Neural cell (in vitro differentiated cells): ENCODE measurements at regions not wholly inside any gene's neighbourhood (a gene's known extent, or its start where the extent isn't known, plus 50 kb on each side); places are given as distances from the start of the nearest gene placed in this dataset.

ENCODE experiments used
- H2AFZ ChIP-seq: fragments of 200-600, 300-800 bp; sonication (generic), shearing (Covaris generic); 2 replicates; pipeline ENCODE4 v1.6.0; 2014; ENCODE audit warnings: low read depth, mild to moderate bottlenecking, antibody characterized with exemption, low read length, moderate library complexity
- H3F3A ChIP-seq: fragments of 200-600 bp; shearing (Covaris generic); 2 replicates; pipeline ENCODE4 v1.6.1; 2016; ENCODE audit warnings: mild to moderate bottlenecking, moderate library complexity, mixed read lengths, antibody characterized with exemption, low read length; ENCODE audit not compliant: insufficient read depth, poor library complexity, severe bottlenecking
- H3K27ac ChIP-seq: fragments of 200-600, 300-800 bp; sonication (generic), shearing (Covaris generic); 2 replicates; pipeline ENCODE4 v1.5.1; 2014; ENCODE audit warnings: mild to moderate bottlenecking, low read length, moderate library complexity
- H3K27me3 ChIP-seq: fragments of 300-800, 200-600 bp; sonication (generic), shearing (Covaris generic); 2 replicates; pipeline ENCODE4 v1.6.0; 2014; ENCODE audit warnings: mild to moderate bottlenecking, low read depth, low read length, moderate library complexity; ENCODE audit not compliant: insufficient read depth
- H3K36me3 ChIP-seq: fragments of 300-800, 200-600 bp; sonication (generic), shearing (Covaris generic); 2 replicates; pipeline ENCODE4 v1.5.1; 2014; ENCODE audit warnings: mild to moderate bottlenecking, antibody characterized with exemption, low read length, moderate library complexity; ENCODE audit not compliant: insufficient read depth
- H3K4me2 ChIP-seq: fragments of 300-800, 200-600 bp; sonication (generic), shearing (Covaris generic); 2 replicates; pipeline ENCODE4 v1.6.0; 2014; ENCODE audit warnings: mild to moderate bottlenecking, low read length
- H3K4me3 ChIP-seq: fragments of 300-800, 200-600 bp; sonication (generic), shearing (Covaris generic); 2 replicates; pipeline ENCODE4 v1.5.1; 2014; ENCODE audit warnings: mild to moderate bottlenecking, low read length, moderate library complexity
- H3K79me2 ChIP-seq: fragments of 200-600 bp; shearing (Covaris generic); replicated peaks from 2 replicates; pipeline ENCODE4 v1.6.0; 2014; ENCODE audit warnings: mild to moderate bottlenecking, low read length, moderate library complexity; ENCODE audit not compliant: insufficient read depth
- H3K9ac ChIP-seq: fragments of 300-800, 200-600 bp; sonication (generic), shearing (Covaris generic); 2 replicates; pipeline ENCODE4 v1.6.1; 2016; ENCODE audit warnings: mild to moderate bottlenecking, low read length, mixed read lengths
- H3K9me2 ChIP-seq: fragments of 200-600 bp; shearing (Covaris generic); 2 replicates; pipeline ENCODE4 v1.6.1; 2016; ENCODE audit warnings: mild to moderate bottlenecking, low read length, mixed read lengths; ENCODE audit not compliant: insufficient read depth
- H3K9me3 ChIP-seq: fragments of 200-600, 300-800 bp; sonication (generic), shearing (Covaris generic); 2 replicates; pipeline ENCODE4 v1.6.1; 2016; ENCODE audit warnings: mild to moderate bottlenecking, mixed run types, low read length, moderate library complexity, mixed read lengths
- H4K20me1 ChIP-seq: fragments of 200-600 bp; shearing (Covaris generic); 2 replicates; pipeline ENCODE4 v1.6.1; 2016; ENCODE audit warnings: mild to moderate bottlenecking, mixed run types; ENCODE audit not compliant: insufficient read depth
- CTCF ChIP-seq: fragments of 450-650 bp; IDR thresholded peaks from 2 replicates; pipeline ENCODE4 v1.5.1; 2014; ENCODE audit warnings: antibody characterized with exemption, mild to moderate bottlenecking, moderate library complexity; ENCODE audit not compliant: poor library complexity, severe bottlenecking
- EP300 ChIP-seq: fragments of 450-650 bp; conservative IDR thresholded peaks from 2 replicates; pipeline ENCODE4 v1.6.1; 2014; ENCODE audit warnings: antibody characterized with exemption, mild to moderate bottlenecking, moderate library complexity; ENCODE audit not compliant: poor library complexity, severe bottlenecking
- EZH2 ChIP-seq: fragments of 200-600, 300-800 bp; shearing (Covaris generic), sonication (generic); IDR thresholded peaks from 2 replicates; pipeline ENCODE4 v1.6.1; 2014; ENCODE audit warnings: antibody characterized with exemption, low read length, borderline replicate concordance, mild to moderate bottlenecking; ENCODE audit not compliant: insufficient read depth, poor library complexity, severe bottlenecking
- MXI1 ChIP-seq: fragments of 450-650 bp; conservative IDR thresholded peaks from 2 replicates; pipeline ENCODE4 v1.6.1; 2014; ENCODE audit warnings: antibody characterized with exemption, mild to moderate bottlenecking; ENCODE audit not compliant: poor library complexity, severe bottlenecking
- POLR2AphosphoS5 ChIP-seq: IDR thresholded peaks from 2 replicates; pipeline ENCODE4 v1.6.1; 2012
- RAD21 ChIP-seq: fragments of 450-650 bp; conservative IDR thresholded peaks from 2 replicates; pipeline ENCODE4 v1.6.1; 2014; ENCODE audit warnings: antibody characterized with exemption, mild to moderate bottlenecking, moderate library complexity
- SMC3 ChIP-seq: fragments of 450-650 bp; conservative IDR thresholded peaks from 2 replicates; pipeline ENCODE4 v1.6.1; 2014; ENCODE audit warnings: antibody characterized with exemption, mild to moderate bottlenecking, moderate library complexity; ENCODE audit not compliant: poor library complexity
- TAF1 ChIP-seq: IDR thresholded peaks from 2 replicates; pipeline ENCODE4 v1.6.1; 2012; ENCODE audit warnings: low read depth
- TF ChIP-seq, protein P1 (sequence below): IDR thresholded peaks from 2 replicates; pipeline ENCODE4 v1.6.1; 2012; ENCODE audit warnings: borderline replicate concordance

GRCh38 chr7:135822376-135822775 lies 73.8 kb upstream of the FAM180A start:
- Histone ChIP-seq H3K9ac (no peak overlapping the region), H3K27ac (no peak overlapping the region), H3K79me2 (no peaks in the 10 kb centered on the region), H3K4me3 (no peak overlapping the region), H4K20me1 (no peaks in the 10 kb centered on the region), H3K36me3 (no peaks in the 10 kb centered on the region), H3K27me3 (no peaks in the 10 kb centered on the region), H3F3A (no peaks in the 10 kb centered on the region), H3K4me2 (no peak overlapping the region), H3K9me3 (no peaks in the 10 kb centered on the region), H2AFZ (no peak overlapping the region), H3K9me2 (no peaks in the 10 kb centered on the region)
- TF ChIP-seq MXI1 = no peak
- no peak for TF ChIP-seq EP300
- TF ChIP-seq SMC3 = no peak
- TF ChIP-seq TAF1 = no peak
- TF ChIP-seq CTCF = no peak

DNA sequence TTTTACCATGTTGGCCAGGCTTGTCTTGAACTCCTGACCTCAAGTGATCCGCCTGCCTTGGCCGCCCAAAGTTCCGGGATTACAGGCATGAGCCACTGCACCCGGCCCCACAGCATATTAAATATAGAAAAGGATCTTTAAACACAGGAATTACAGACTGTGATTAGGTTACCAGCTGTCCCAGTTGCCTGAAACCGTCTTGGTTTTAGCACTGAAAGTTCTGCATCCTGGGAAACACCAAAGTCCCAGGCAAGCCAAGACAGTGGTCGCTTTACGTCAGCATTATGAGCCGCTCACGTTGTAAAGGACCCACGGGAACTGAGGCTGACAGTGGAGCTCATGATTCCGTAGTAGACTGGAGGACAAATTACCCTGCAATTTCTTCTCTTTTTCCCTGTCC lies 69.0 kb upstream of the FAM180A start:
- no peak overlapping the region for H3K4me3 ChIP-seq
- no peak overlapping the region for H3K4me2 ChIP-seq
- no peaks in the 10 kb centered on the region for H3K79me2 ChIP-seq
- H3F3A ChIP-seq = no peaks in the 10 kb centered on the region
- no peak overlapping the region for H3K9ac ChIP-seq
- no peak overlapping the region for H3K27ac ChIP-seq
- no peaks in the 10 kb centered on the region for H3K9me2 ChIP-seq
- H3K27me3 ChIP-seq = no peaks in the 10 kb centered on the region
- TF ChIP-seq EP300 = no peak
- no peak for TF ChIP-seq EZH2
- no peak for TF ChIP-seq TAF1
- TF ChIP-seq RAD21 = no peak
- TF ChIP-seq MXI1 = no peak
- no peak for TF ChIP-seq SMC3
- TF ChIP-seq, protein P1, sequence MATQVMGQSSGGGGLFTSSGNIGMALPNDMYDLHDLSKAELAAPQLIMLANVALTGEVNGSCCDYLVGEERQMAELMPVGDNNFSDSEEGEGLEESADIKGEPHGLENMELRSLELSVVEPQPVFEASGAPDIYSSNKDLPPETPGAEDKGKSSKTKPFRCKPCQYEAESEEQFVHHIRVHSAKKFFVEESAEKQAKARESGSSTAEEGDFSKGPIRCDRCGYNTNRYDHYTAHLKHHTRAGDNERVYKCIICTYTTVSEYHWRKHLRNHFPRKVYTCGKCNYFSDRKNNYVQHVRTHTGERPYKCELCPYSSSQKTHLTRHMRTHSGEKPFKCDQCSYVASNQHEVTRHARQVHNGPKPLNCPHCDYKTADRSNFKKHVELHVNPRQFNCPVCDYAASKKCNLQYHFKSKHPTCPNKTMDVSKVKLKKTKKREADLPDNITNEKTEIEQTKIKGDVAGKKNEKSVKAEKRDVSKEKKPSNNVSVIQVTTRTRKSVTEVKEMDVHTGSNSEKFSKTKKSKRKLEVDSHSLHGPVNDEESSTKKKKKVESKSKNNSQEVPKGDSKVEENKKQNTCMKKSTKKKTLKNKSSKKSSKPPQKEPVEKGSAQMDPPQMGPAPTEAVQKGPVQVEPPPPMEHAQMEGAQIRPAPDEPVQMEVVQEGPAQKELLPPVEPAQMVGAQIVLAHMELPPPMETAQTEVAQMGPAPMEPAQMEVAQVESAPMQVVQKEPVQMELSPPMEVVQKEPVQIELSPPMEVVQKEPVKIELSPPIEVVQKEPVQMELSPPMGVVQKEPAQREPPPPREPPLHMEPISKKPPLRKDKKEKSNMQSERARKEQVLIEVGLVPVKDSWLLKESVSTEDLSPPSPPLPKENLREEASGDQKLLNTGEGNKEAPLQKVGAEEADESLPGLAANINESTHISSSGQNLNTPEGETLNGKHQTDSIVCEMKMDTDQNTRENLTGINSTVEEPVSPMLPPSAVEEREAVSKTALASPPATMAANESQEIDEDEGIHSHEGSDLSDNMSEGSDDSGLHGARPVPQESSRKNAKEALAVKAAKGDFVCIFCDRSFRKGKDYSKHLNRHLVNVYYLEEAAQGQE = no peak
- no peak for TF ChIP-seq CTCF
- TF ChIP-seq POLR2AphosphoS5 = no peak
- H3K9me3 ChIP-seq = no peaks in the 10 kb centered on the region
- no peaks in the 10 kb centered on the region for H4K20me1 ChIP-seq
- no peak overlapping the region for H2AFZ ChIP-seq
- no peaks in the 10 kb centered on the region for H3K36me3 ChIP-seq
